ENCODE measurements at regions not wholly inside any gene's neighbourhood (a gene's known extent, or its start where the extent isn't known, plus 50 kb on each side); places are given as distances from the start of the nearest gene placed in this dataset.

- no peak for TF ChIP-seq CTCF (IDR thresholded peaks at IDR 0.05)
- no peak for TF ChIP-seq POLR2A (IDR thresholded peaks at IDR 0.05)
- peak; percentile 21 for TF ChIP-seq POLR2AphosphoS5 (IDR thresholded peaks at IDR 0.05)
Measured at GRCh38 chr10:75295868-75296441, 60.2 kb upstream of the COMTD1 start.

All from prostate gland (tissue), 2 donors.